ENCODE measurements at regions not wholly inside any gene's neighbourhood (a gene's known extent, or its start where the extent isn't known, plus 50 kb on each side); places are given as distances from the start of the nearest gene placed in this dataset.

- no peak for DNase-seq
Measured at GRCh38 chr16:11447272-11447671, 102.0 kb downstream of the RMI2 start.

DNA sequence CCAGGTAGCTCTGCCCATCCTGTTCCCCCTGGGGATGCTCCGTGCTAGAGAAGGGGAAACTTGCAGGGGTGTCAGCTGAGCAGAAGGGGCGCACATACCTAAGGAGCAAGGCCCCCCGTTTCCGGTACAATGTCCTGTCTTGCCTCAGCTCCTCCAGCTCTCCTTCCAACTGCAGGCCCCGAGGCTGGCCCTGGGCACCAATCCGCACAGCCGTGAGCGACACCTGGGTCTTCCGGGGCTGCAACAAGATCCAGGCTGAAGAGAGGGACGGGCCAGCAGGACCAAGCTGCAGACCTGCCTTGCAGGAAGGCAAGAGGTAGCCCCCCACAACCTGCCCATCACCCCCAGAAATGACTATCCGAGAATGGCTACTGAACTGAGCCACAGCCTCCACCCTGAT, 102.6 kb downstream of the RMI2 start:
- no peak for DNase-seq

DNA sequence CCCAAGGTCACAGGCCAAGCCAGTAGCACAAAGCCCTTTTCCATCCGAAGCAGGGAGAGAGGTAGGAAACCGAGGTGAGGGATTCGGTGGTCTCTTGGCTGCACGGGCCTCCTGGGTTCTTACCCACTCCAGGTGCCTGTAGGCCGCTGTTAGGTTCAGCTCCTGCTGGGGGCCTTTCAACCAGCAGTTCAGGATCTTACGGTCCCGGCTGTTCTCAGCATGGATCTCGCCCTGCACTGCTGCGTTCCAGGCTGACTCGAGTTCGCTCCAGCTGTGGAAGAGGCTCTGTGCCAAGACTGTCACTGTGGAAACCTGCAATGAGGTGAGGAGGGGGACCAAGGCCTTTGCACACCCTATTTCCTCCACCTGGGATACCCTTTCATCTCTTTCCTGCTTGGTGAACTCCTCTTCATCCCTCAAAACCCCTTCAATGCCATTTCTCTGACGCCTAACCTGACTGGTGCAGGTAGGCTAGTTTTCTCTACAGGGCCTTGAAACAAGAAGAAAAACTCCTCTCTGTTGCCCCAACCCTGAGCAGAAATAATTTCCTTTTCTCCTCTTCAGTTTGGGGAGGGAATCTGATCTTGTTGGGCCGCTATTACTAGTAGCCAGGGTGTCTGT, 103.6 kb downstream of the RMI2 start:
- DNase-seq: no peak

DNA sequence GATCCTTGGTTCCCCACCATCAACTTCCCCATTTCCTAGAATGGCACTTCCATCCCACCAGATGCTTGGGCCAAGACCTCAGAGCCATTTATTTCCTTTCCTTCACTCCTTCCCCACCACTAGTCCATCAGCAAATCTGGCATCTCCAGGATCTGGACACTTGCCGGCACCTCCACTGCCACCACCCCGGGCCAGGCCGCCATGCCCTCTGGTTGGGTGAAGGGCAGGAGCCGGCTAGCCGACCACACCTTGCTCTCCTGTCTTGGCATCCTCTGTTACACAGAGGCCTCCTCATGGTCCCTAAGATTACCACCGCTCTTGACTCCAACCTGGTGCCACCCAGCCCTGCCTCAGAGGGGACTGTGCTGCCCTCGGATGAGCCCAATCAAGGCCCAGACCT, 104.5 kb downstream of the RMI2 start:
- DNase-seq: no peak

DNA sequence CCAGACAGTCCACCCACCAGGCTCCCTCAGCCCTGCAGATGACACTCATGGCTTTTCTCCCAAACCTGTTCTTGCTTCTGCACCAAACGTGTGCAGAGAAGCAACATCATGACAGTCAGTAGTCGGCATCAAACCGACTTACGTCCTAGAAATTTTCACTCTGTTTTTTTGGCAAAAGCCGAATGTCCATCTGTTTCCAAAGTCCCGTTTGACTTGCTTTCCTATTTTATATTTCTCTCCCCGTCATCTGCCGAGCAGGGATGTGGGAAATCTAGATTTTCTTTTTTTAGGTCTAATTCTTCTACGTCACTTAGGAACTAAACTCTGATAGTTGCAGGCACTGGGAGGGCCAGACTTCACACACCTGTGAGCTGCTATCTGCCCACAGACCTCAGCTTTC, 104.9 kb downstream of the RMI2 start:
- DNase-seq: no peak

GRCh38 chr16:11452298-11452697, 107.0 kb downstream of the RMI2 start:
- no peak for DNase-seq

GRCh38 chr16:11452746-11453389, 107.6 kb downstream of the RMI2 start:
- no peak for DNase-seq

GRCh38 chr16:11456741-11457140, 111.5 kb downstream of the RMI2 start:
- DNase-seq: no peak

DNA sequence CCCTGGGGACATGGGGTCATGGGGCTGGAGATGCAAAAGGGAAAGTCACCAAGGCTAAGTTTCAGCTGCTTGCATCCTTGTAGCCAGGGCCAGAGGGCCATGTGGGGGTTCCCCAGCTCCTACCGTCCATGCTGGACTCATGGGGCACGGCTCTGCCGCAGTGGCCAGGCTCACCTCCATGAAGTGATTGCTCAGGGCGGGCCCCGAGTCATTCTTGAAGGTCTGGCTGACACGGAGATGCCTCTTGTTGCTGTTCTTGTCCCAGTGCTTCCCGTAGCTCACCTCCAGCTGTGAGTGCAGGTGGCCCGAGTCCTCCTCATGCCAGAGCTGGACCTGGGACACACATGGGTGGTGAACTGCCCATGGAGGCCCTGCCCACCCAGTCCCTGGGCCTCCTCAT, 114.5 kb downstream of the RMI2 start:
- DNase-seq: no peak

GRCh38 chr16:11460820-11461594, 115.7 kb downstream of the RMI2 start:
- no peak for DNase-seq

DNA sequence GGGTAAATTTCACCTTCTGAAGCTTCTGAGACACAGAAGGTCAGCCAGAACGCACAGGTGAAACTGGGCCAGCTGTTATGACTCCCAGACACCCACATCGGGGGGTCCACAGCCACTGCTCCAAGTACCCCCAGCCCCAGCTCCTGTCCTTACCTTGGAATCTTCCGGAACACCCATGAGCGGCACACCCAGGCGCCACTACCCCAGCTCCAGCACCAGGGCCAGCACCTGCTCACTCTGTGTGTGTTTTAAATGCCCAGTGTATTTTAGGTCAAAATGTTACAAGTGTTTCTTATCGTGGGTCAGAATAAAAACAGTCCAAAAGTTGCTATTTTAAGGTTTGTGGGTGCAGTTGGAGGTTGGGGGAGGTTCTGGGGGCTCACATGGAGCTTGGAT, 116.3 kb downstream of the RMI2 start:
- no peak for DNase-seq

DNA sequence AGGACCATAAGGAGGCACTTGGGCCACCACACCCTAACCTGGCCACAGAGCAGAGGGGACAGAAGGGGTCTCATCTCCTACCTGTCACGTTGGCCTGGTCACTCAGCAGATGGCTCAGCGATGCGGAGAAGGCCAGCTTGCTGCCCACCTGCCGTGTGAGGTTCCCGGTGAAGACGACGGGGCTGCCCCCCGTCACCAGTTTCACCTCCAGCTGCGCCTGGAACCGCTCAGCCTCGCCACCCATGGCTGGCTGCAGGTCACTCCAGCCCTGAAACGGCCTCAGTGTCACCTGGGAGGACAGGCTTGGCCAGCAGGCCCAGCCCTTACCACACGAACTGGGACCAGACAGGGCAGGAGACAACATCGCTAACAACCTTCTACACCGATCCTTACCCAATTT, 116.8 kb downstream of the RMI2 start:
- no peak for DNase-seq

DNA sequence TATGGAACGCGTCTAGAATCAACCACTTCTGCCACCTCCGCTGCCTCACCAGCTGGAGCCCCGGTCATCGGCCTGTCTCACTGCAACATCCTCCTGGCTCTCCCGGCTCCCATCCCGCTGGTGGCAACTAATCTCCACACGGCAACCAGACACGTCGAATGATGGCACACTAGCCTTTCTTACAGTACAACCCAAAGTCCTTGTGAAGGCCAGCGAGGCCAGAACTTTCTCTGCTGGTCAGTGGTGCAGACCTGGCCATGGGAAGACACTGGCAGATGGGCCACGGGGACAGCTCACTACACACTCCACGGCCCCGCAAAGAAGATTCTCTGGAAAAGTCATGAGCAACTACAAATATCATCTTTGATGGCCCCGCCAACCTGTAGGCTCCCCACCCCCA, 117.6 kb downstream of the RMI2 start:
- no peak for DNase-seq

DNA sequence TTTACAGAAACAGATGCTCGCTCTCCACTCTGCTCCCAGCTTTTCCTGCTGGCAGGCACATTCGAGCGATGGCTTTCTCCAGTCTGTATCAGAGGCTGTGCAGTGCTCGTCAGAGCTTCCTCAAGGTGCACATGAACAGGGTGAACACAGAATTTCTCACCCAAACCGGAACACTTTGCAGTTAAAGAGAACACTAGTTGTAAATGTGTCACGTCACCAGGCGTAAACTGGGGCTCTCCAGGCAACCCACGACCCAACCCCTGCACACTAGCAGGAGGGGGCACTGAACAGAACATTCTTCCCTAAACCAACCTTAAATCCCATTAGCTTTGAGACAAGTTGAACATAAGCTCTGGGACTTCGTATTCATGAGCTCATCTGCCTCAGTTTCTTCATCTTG, 119.0 kb downstream of the RMI2 start:
- no peak for DNase-seq

DNA sequence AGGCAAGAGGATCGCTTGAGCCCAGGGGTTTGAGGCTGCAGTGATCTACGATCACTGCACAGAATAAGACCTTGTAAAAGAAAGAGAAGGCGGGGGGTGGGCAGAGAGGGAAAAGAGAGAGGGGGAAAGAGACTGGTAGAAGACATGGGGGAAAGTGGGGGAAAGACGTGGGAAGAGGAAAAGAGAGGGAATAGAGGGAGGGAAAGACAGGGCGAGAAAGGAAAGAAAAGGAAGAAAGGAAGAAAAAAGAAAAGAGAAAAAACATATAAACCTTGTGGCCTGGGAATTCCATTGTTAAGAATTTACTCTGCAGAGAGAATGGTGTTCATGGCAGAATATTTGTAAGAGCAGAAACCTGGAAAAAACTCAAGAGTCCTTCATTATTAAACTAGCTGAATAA, 120.4 kb downstream of the RMI2 start:
- DNase-seq: no peak

- no peak for DNase-seq
Measured at GRCh38 chr16:11470676-11471415, 115.9 kb downstream of the LITAF start.

DNA sequence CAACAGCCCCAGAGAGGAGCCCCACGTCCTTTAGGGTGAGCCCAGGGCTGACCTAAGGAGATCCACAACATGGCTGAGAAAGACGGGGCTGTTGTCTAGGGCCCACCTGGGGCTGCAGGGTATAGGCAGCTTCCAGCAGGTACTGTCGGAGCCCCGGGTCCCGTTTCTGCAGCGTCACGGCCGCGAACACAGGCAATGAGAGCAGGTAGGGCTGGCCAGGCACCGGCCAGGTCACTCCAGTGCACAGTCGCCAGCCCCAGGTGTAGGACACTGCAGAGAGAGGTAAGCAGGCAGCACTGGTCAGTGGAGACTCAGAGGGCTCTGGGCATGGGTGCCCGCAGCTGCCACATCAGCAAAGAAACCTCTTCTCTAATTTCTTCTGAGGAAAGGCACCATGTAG, 115.2 kb downstream of the LITAF start:
- no peak for DNase-seq

- DNase-seq: no peak
Measured at GRCh38 chr16:11472410-11472809, 114.3 kb downstream of the LITAF start.

DNA sequence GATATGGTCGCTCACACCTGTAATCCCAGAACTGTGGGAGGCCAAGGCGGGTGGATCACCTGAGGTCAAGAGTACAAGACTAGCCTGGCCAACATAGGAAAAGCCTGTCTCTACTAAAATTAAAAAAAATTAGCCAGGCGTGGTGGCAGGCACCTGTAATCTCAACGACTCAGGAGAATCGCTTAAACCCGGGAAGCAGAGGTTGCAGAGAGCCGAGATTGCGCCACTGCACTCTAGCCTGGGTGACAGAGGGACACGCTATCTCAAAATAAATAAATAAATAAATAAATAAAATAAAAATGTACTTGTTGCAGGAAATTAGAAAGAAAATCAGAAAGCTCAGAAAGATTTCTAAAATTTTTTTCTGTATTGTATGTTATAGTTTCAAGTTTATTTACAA, 113.9 kb downstream of the LITAF start:
- DNase-seq: no peak

DNA sequence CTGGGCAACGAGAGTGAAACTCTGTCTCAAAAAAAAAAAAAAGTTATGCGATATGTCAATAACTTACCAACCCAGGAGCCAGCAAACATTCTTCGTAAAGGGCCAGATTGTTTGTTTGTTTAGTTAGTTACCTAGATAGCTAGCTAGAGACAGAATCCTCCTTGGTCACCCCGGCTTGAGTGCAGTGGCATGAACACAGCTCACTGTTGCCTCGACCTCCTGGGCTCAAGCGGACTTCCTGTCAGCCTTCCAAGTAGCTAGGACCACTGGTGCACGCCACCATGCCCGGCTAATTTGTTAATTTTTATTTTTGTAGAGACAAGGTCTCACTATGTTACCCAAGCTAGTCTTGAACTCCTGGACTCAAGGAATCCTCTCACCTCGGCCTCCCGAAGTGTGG, 113.0 kb downstream of the LITAF start:
- no peak for DNase-seq

DNA sequence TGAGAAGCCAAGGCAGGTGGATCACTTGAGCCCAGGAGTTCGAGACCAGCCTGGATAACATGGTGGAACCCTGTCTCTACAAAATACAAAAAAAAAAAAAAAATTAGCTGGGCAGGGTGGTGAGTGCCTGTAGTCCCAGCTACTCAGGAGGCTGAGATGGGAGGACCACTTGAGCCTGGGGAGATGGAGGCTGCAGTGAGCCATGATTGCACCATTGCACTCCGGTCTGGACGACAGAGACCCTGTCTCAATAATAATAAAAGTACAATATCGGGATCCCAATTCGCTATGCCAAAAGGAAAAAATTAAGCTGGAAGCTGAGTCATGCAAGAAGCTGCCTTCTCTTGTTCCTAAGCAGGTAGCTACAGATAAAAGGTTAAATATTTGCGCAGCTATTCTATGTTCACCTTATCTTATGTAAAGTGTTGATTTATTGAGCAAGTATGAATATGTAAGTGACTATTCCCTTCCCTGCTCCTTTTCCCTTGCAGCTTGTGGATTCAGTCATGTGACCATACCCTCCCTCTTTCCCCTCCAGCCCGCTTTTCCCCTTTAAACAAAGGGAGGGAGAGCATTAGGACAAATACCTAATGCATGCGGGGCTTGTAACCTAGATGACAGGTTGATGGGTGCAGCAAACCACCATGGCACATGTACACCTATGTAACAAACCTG, 112.0 kb downstream of the LITAF start:
- no peak for DNase-seq

DNA sequence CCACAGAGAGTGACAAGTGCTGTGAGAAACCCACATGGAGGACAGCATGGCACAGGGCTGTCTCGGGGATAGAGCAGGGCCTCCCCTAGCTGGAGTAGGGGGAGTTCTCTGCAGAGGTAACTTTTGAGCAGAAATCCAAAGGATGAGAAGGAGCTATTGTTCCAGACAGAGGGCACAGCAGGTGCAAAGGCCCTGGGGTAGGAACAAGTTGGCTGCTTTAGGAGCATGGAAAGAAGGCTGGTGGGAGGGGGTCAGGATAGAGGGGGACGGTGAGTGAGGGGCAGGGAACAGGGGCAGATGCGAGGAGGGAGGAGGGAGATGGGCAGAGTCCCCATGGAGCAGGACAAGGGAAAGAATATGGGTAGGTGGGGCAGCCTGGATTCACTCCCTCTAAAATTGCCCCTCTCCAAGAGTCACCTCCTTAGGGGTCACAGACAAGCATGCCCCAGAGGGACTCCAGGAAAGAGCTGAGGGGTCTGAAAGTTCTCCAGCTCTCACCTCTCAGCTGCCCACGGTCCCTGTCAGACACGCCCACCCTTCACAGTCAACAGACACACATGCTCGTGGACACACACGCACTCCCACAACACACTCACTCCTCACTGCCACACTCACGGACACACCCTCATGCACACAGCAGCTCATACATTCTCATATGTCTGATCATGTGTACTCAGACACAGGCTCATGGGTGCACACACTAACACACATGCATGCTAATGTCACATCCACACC, 110.7 kb downstream of the LITAF start:
- no peak for DNase-seq

All from midbrain (tissue), 1 donor.